GM19468 (cell line): ENCODE measurements at regions not wholly inside any gene's neighbourhood (a gene's known extent, or its start where the extent isn't known, plus 50 kb on each side); places are given as distances from the start of the nearest gene placed in this dataset.
"Not testable (repeated sequence)": the region's sequence is repeated elsewhere in the genome, so short reads cannot be mapped to it uniquely, and the experiment has no call there.

ENCODE experiments used
- ATAC-seq: cut with Tn5 transposase; IDR thresholded peaks from one replicate; pipeline ENCODE4 v1.9.1; 2021; ENCODE audit warnings: mild to moderate bottlenecking, moderate library complexity, moderate number of reproducible peaks; ENCODE audit not compliant: unreplicated experiment; ENCODE audit errors: extremely low read depth

DNA sequence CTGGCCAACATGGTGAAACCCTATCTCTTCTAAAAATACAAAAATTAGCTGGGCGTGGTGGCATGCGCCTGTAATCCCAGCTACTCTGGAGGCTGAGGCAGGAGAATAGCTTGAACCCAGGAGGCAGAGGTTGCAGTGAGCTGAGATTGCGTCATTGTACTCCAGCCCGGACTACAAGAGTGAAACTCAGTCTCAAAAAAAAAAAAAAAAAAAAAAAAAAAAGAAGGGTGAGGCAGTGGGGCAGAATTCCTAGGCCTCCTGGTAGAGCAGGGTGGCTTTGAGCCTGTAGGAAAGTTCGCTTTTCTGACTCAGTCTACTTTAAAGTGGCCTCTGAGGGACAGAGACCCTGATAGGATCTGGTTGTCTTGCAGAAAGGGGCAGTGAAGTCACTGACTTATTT lies 60.8 kb upstream of the GTF3A start:
- not testable (repeated sequence) for ATAC-seq

DNA sequence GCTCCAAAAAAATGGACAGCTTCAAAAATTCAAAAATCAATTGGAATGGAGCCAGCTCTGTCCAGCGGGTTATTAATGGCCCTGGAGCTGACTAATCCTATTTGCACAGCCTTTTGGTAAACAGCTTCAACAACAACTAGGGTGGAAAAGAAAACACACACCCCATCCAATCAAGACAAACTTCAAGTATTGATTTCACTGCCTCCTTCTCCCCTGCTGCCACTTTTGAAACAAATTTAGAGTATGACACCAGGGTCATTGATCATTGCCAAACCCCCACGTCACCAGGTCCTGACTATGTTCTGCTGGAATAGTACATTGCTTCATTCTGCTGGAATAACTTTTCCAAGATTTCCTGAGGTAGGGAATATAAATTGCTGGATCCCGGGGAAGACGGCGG lies 56.8 kb upstream of the GTF3A start:
- ATAC-seq, result no peak

DNA sequence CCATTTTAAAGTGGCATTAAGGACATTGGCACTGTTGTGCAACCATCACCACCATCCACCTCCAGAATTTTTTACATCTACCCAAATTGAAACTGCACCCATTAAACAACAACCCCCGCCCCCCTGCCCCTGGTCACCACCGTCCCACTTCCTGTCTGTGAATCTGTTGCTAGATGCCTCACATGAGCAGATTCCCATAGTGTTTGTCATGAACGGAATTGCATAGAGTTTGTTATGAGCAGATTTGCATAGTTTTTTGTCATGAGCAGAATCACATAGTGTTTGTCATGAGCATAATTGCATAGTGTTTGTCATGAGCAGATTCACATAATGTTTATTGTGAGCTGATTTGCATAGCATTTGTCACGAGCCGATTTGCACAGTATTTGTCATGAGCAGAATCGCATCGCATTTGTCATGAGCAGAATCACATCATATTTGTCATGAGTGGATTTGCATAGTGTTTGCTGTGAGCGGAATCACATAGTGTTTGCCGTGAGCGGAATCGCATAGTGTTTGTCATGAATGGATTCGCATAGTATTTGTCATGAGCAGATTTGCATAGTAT lies 54.0 kb upstream of the GTF3A start:
- no peak for ATAC-seq

DNA sequence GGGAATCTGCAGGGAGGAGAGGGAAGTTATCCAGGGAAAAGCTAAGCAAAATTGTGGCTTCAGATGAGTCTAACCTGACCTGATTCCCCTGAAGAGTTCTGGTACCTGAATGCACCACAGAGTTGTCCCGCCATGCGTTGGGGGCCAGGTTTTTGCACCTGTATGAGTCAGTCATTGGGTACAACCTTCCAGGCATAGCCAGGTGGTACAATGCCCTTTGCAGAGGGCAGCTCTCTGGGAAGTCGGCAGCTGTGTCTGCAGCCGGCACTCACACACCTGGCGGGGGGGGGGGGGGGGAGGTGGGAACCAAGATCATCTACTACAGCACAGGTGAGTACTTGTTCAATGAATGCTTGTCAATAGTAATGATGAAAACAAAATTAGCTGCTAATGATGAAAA lies 52.5 kb upstream of the GTF3A start:
- ATAC-seq, result no peak

DNA sequence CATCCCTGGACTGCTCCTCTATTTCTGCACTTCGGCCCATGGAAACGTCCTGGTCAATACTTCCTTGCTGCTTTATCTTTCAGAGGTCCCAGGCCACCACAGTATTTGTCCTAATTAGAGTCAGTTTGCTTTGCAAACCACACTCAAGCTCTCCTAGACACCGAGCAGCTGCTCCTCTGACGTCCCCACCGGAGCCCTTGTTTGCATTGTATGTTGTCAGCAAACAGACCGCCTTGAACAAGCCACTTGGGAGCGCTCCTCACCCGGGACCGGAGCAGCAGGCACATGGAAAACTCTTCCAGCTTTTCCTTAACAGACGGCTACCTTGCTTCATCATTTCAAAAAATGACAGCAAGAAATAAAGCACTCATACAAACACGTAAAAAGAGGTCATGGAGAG lies 51.5 kb upstream of the GTF3A start:
- no peak for ATAC-seq

DNA sequence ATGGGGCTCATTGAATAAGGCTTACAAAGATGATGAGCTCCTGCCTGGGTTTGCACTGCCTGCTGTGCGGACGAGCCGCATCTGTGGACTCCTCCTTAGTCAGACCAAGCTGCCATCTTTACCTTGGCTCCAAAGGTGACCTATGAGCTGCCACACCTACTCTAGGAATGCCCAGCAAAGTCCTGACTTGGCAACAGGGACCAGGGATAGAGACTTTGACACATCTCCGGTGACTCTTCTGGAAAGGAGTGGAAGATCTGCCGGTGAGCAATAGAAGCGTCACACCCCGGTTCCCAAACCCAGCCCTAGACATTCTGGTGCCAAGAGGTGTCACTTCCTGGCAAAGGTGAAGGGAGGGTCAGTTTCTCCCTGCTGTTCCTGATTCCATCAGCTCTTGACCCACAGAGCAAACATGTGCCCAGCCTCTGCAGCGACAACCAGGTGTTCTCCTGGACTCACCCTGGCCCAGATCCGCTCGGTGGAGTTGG lies 50.2 kb upstream of the GTF3A start:
- no peak for ATAC-seq
